HepG2 (cell line): ENCODE measurements at regions not wholly inside any gene's neighbourhood (a gene's known extent, or its start where the extent isn't known, plus 50 kb on each side); places are given as distances from the start of the nearest gene placed in this dataset.

Experiments used
- CHD2 ChIP-seq: IDR thresholded peaks from 2 replicates; pipeline ENCODE4 v1.6.1; 2011; ENCODE audit warnings: low read depth, low read length, improper control_type of control experiment
- DZIP1 ChIP-seq: sonication (generic); formaldehyde crosslinking; IDR thresholded peaks from 2 replicates; pipeline ENCODE4 v1.5.0; 2020; ENCODE audit warnings: mild to moderate bottlenecking, missing genetic modification reagents
- MIER3 ChIP-seq: IDR thresholded peaks from 2 replicates; pipeline ENCODE4 v1.6.1; 2016; ENCODE audit warnings: missing compliant biosample characterization, borderline replicate concordance
- TARDBP ChIP-seq: sonication (generic); formaldehyde crosslinking; IDR thresholded peaks from 2 replicates; pipeline ENCODE4 v1.8.0; 2022; ENCODE audit warnings: mild to moderate bottlenecking, missing genetic modification reagents
- ZNF143 ChIP-seq: sonication (generic); formaldehyde crosslinking; IDR thresholded peaks from 2 replicates; pipeline ENCODE4 v1.4.0; 2020; ENCODE audit warnings: missing genetic modification reagents
- ZNF292 ChIP-seq: sonication (generic); formaldehyde crosslinking; IDR thresholded peaks from 2 replicates; pipeline ENCODE4 v1.8.1; 2022; ENCODE audit warnings: mild to moderate bottlenecking, low read depth, missing genetic modification reagents, borderline replicate concordance
- TF ChIP-seq, protein P1 (sequence below): sonication (generic); formaldehyde crosslinking; IDR thresholded peaks from 2 replicates; pipeline ENCODE4 v1.5.1; 2020; ENCODE audit warnings: missing genetic modification reagents, mild to moderate bottlenecking, borderline replicate concordance
- TF ChIP-seq, protein P2 (sequence below): sonication (generic); formaldehyde crosslinking; IDR thresholded peaks from 2 replicates; pipeline ENCODE4 v1.5.0; 2020; ENCODE audit warnings: mild to moderate bottlenecking, missing genetic modification reagents, moderate library complexity

GRCh38 chr3:40913192-40913591 is 286.1 kb upstream of the CTNNB1 start:
- no peak for TF ChIP-seq CHD2
- no peak for TF ChIP-seq ZNF143 (CRISPR knock-in tag)
- TF ChIP-seq TARDBP (CRISPR knock-in tag) = no peak
- TF ChIP-seq, protein P1, sequence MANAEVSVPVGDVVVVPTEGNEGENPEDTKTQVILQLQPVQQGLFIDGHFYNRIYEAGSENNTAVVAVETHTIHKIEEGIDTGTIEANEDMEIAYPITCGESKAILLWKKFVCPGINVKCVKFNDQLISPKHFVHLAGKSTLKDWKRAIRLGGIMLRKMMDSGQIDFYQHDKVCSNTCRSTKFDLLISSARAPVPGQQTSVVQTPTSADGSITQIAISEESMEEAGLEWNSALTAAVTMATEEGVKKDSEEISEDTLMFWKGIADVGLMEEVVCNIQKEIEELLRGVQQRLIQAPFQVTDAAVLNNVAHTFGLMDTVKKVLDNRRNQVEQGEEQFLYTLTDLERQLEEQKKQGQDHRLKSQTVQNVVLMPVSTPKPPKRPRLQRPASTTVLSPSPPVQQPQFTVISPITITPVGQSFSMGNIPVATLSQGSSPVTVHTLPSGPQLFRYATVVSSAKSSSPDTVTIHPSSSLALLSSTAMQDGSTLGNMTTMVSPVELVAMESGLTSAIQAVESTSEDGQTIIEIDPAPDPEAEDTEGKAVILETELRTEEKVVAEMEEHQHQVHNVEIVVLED = no peak
- no peak for TF ChIP-seq MIER3 (CRISPR knock-in tag)
- TF ChIP-seq, protein P2, sequence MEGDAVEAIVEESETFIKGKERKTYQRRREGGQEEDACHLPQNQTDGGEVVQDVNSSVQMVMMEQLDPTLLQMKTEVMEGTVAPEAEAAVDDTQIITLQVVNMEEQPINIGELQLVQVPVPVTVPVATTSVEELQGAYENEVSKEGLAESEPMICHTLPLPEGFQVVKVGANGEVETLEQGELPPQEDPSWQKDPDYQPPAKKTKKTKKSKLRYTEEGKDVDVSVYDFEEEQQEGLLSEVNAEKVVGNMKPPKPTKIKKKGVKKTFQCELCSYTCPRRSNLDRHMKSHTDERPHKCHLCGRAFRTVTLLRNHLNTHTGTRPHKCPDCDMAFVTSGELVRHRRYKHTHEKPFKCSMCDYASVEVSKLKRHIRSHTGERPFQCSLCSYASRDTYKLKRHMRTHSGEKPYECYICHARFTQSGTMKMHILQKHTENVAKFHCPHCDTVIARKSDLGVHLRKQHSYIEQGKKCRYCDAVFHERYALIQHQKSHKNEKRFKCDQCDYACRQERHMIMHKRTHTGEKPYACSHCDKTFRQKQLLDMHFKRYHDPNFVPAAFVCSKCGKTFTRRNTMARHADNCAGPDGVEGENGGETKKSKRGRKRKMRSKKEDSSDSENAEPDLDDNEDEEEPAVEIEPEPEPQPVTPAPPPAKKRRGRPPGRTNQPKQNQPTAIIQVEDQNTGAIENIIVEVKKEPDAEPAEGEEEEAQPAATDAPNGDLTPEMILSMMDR (CRISPR knock-in tag) = no peak
- no peak for TF ChIP-seq DZIP1 (CRISPR knock-in tag)
- TF ChIP-seq ZNF292 (CRISPR knock-in tag) = no peak
